CD14-positive monocyte (primary cell): ENCODE measurements at regions not wholly inside any gene's neighbourhood (a gene's known extent, or its start where the extent isn't known, plus 50 kb on each side); places are given as distances from the start of the nearest gene placed in this dataset.

Experiments
- DNase-seq, 3 donors: peaks; one replicate each; pipeline ENCODE4 v3.0.0-alpha.2; 2011 to 2022
- H2AFZ ChIP-seq: 2 replicates; pipeline ENCODE4 v1.6.0; 2012; ENCODE audit warnings: mild to moderate bottlenecking, low read depth, low read length, inconsistent platforms; ENCODE audit not compliant: insufficient read depth, poor library complexity, severe bottlenecking
- H3K27ac ChIP-seq, 2 donors: 1 replicate in 1 of 2; 2 replicates in 1 of 2; pipeline ENCODE4 v1.5.1; 2012 to 2013; ENCODE audit warnings: low read length in 2 of 2, control low read depth in 1 of 2, inconsistent platforms in 1 of 2, low read depth in 1 of 2, mild to moderate bottlenecking in 1 of 2
- H3K27me3 ChIP-seq, 2 donors: one replicate each; pipeline versions ENCODE4 v1.6.0 to v1.6.1; 2011 to 2013; ENCODE audit warnings: low read length in 2 of 2; ENCODE audit not compliant: control insufficient read depth in 2 of 2, insufficient read depth in 2 of 2
- H3K36me3 ChIP-seq, 2 donors: replicated peaks in 1 of 2; 1 replicate in 1 of 2; 2 replicates in 1 of 2; pipeline versions ENCODE4 v1.5.1 to v1.6.1; 2012 to 2013; ENCODE audit warnings: low read length in 2 of 2, control low read depth in 1 of 2, inconsistent platforms in 1 of 2, mild to moderate bottlenecking in 1 of 2; ENCODE audit not compliant: insufficient read depth in 2 of 2, control insufficient read depth in 1 of 2
- H3K4me1 ChIP-seq, 2 donors: 1 replicate in 1 of 2; 2 replicates in 1 of 2; pipeline versions ENCODE4 v1.5.1 to v1.6.1; 2012 to 2013; ENCODE audit warnings: low read length in 2 of 2, control low read depth in 1 of 2, inconsistent platforms in 1 of 2, mild to moderate bottlenecking in 1 of 2, moderate library complexity in 1 of 2; ENCODE audit not compliant: insufficient read depth in 2 of 2, control insufficient read depth in 1 of 2
- H3K4me2 ChIP-seq: replicated peaks from 2 replicates; pipeline ENCODE3; 2012; ENCODE audit warnings: low read length, moderate library complexity, mild to moderate bottlenecking; ENCODE audit not compliant: poor library complexity, severe bottlenecking; ENCODE audit errors: extremely low read depth
- H3K4me3 ChIP-seq, 3 experiments: fragments of 200-600 bp in 1 of 3; sonication (generic) in 1 of 3; replicated peaks in 1 of 3; 1 replicate in 2 of 3; 2 replicates in 1 of 3; pipeline ENCODE4 v1.5.1; 2011 to 2013; ENCODE audit warnings: low read length in 3 of 3, mild to moderate bottlenecking in 3 of 3, control low read depth in 2 of 3, low read depth in 2 of 3, inconsistent platforms in 1 of 3, moderate library complexity in 1 of 3
- H3K79me2 ChIP-seq: 2 replicates; pipeline ENCODE4 v1.6.0; 2012; ENCODE audit warnings: mild to moderate bottlenecking, control low read depth, inconsistent platforms, low read length, moderate library complexity; ENCODE audit not compliant: insufficient read depth
- H3K9ac ChIP-seq: 2 replicates; pipeline ENCODE4 v1.6.0; 2017; ENCODE audit warnings: low read length, mild to moderate bottlenecking; ENCODE audit not compliant: insufficient read depth, poor library complexity, severe bottlenecking
- H3K9me3 ChIP-seq, 2 donors: replicated peaks in 1 of 2; 1 replicate in 1 of 2; 2 replicates in 1 of 2; pipeline versions ENCODE4 v1.5.1 to v1.6.1; 2012 to 2013; ENCODE audit warnings: low read length in 2 of 2, control low read depth in 1 of 2; ENCODE audit not compliant: control insufficient read depth in 1 of 2, insufficient read depth in 1 of 2
- H4K20me1 ChIP-seq: 2 replicates; pipeline ENCODE4 v1.6.0; 2012; ENCODE audit warnings: mild to moderate bottlenecking, low read length, control low read depth, moderate library complexity; ENCODE audit not compliant: insufficient read depth
- H3K27ac Mint-ChIP-seq, 7 donors: one replicate each; pipeline ENCODE4 v1.8.0; 2020; ENCODE audit warnings: mild to moderate bottlenecking in 7 of 7, mixed read lengths in 7 of 7, moderate library complexity in 6 of 7, inconsistent platforms in 2 of 7
- H3K27me3 Mint-ChIP-seq, 3 donors: one replicate each; pipeline ENCODE4 v1.8.0; 2021 to 2022; ENCODE audit warnings: low read depth in 3 of 3, mild to moderate bottlenecking in 3 of 3, mixed read lengths in 3 of 3, moderate library complexity in 3 of 3, inconsistent platforms in 1 of 3
- H3K36me3 Mint-ChIP-seq, 2 donors: one replicate each; pipeline ENCODE4 v1.8.0; 2020; ENCODE audit warnings: mixed read lengths in 2 of 2, inconsistent platforms in 1 of 2, mild to moderate bottlenecking in 1 of 2
- H3K4me1 Mint-ChIP-seq: one replicate; pipeline ENCODE4 v1.8.0; 2020; ENCODE audit warnings: mild to moderate bottlenecking, mixed read lengths
- H3K4me3 Mint-ChIP-seq, 2 donors: one replicate each; pipeline ENCODE4 v1.8.0; 2020; ENCODE audit warnings: mild to moderate bottlenecking in 2 of 2, mixed read lengths in 2 of 2, moderate library complexity in 1 of 2
- H3K9me3 Mint-ChIP-seq, 7 donors: one replicate each; pipeline ENCODE4 v1.8.0; 2020 to 2022; ENCODE audit warnings: mixed read lengths in 7 of 7, mild to moderate bottlenecking in 6 of 7, moderate library complexity in 6 of 7, inconsistent platforms in 2 of 7
- WGBS: methylation state at CpG from one replicate; pipeline ENCODE4 v1.1.5; 2013; ENCODE audit warnings: missing lambda C conversion rate; ENCODE audit not compliant: insufficient coverage; 5-methylcytosine and 5-hydroxymethylcytosine counted together
- intact Hi-C, 2 donors: fragments of 100-400 bp; cut with micrococcal nuclease; formaldehyde crosslinking; loops; one replicate each; pipeline versions ENCODE4 v1.15.0 to v1.15.1; 2023
- TF ChIP-seq, protein P1 (sequence below): fragments of 200-600 bp; IDR thresholded peaks from one replicate; pipeline ENCODE4 v1.8.0; 2022; ENCODE audit warnings: antibody characterized with exemption, mild to moderate bottlenecking

DNA sequence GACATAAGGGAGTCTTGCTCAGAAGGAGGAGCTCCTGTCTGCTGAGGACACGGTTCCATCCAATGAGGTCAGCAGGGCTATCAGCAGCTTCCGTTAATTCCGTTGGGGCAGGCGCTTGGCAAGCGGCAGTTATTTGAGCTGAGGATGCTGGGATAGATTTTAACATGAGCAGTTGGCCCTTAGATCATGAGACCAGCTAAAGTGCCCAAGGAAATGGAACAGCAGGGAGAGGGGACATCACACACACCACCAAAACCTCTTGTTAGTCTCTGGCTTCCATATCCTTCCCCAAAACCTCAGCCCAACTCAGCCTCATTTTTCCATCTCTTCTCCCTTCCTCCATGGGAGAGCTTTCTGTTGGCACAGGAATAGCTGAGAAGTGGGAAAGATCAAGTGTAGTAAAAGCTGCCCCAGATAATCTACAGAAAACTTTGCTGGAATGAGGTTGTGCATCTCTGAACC lies 138.7 kb upstream of the PZP start:
- intact Hi-C loops: no loop called here
- 67% methylated on average over 2 of the region's 5 CpGs for WGBS
- Histone ChIP-seq H3K4me3 (no peak overlapping the region), H2AFZ (no peak overlapping the region), H3K4me2 (no peak overlapping the region), H3K9ac (no peak overlapping the region), H3K36me3 (no peaks in the 10 kb centered on the region), H4K20me1 (no peaks in the 10 kb centered on the region), H3K27ac (no peak overlapping the region), H3K9me3 (peaks cover 0 to under 1% of the 10 kb centered on the region in 2 donors), H3K4me1 (no peaks in the 10 kb centered on the region), H3K79me2 (no peaks in the 10 kb centered on the region), H3K27me3 (no peaks in the 10 kb centered on the region)
- TF ChIP-seq, protein P1, sequence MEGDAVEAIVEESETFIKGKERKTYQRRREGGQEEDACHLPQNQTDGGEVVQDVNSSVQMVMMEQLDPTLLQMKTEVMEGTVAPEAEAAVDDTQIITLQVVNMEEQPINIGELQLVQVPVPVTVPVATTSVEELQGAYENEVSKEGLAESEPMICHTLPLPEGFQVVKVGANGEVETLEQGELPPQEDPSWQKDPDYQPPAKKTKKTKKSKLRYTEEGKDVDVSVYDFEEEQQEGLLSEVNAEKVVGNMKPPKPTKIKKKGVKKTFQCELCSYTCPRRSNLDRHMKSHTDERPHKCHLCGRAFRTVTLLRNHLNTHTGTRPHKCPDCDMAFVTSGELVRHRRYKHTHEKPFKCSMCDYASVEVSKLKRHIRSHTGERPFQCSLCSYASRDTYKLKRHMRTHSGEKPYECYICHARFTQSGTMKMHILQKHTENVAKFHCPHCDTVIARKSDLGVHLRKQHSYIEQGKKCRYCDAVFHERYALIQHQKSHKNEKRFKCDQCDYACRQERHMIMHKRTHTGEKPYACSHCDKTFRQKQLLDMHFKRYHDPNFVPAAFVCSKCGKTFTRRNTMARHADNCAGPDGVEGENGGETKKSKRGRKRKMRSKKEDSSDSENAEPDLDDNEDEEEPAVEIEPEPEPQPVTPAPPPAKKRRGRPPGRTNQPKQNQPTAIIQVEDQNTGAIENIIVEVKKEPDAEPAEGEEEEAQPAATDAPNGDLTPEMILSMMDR: no peak
- no peak overlapping the region for H3K27ac Mint-ChIP-seq
- no peaks in the 10 kb centered on the region for H3K36me3 Mint-ChIP-seq
- H3K9me3 Mint-ChIP-seq: peaks cover 0 to 5% (median under 1%) of the 10 kb centered on the region in 7 donors
- peaks cover 14% of the 10 kb centered on the region for H3K4me1 Mint-ChIP-seq
- H3K27me3 Mint-ChIP-seq: peaks cover 0 to 1% (median 0%) of the 10 kb centered on the region in 3 donors
- no peak overlapping the region for H3K4me3 Mint-ChIP-seq
- no peak for DNase-seq

DNA sequence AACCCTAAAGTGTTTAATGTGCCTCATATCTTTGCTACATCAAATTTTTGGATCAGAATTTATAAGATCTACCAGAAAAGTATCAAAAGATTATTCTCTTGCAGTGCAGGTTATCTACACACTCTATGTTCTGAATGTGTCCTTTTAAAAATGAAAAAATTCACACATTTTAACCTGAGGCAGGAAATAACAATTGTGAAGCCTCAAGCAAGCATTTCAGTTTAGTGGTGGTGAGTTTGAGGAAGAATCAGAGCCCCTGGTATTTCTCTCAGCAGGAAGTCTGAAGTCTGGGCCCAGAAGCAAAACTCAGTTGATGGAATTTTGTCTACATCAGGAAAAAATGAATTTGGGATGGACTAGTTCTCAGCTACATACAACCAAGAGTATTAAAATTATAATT lies 137.0 kb upstream of the PZP start:
- no peaks in the 10 kb centered on the region for H3K79me2 ChIP-seq
- no peak overlapping the region for H2AFZ ChIP-seq
- TF ChIP-seq, protein P1: no peak
- no peak overlapping the region for H3K4me3 ChIP-seq
- no peaks in the 10 kb centered on the region for H3K27me3 ChIP-seq
- H3K4me1 ChIP-seq: no peaks in the 10 kb centered on the region
- no peak overlapping the region for H3K27ac ChIP-seq
- Mint-ChIP-seq H3K27me3 (no peaks in the 10 kb centered on the region), H3K9me3 (peaks cover 0 to 1% (median 0%) of the 10 kb centered on the region in 7 donors), H3K27ac (no peak overlapping the region), H3K4me3 (no peak overlapping the region), H3K4me1 (peaks cover 14% of the 10 kb centered on the region), H3K36me3 (no peaks in the 10 kb centered on the region)
- H3K9ac ChIP-seq: no peak overlapping the region
- no peaks in the 10 kb centered on the region for H4K20me1 ChIP-seq
- intact Hi-C loops: no loop called here
- no peaks in the 10 kb centered on the region for H3K9me3 ChIP-seq
- no peak for DNase-seq
- H3K36me3 ChIP-seq: no peaks in the 10 kb centered on the region
- H3K4me2 ChIP-seq: no peak overlapping the region
